ENCODE measurements at regions not wholly inside any gene's neighbourhood (a gene's known extent, or its start where the extent isn't known, plus 50 kb on each side); places are given as distances from the start of the nearest gene placed in this dataset.

- TF ChIP-seq TAF1 (IDR thresholded peaks at IDR 0.05; ENCODE audit: low read depth, low read length), result no peak
- no peak for TF ChIP-seq CTCF (IDR thresholded peaks at IDR 0.05; ENCODE audit: control extremely low read depth in 1 of 3, insufficient read depth in 1 of 3, low read depth in 1 of 3, low read length in 3 of 3)
- no peak for TF ChIP-seq FOSL1 (IDR thresholded peaks at IDR 0.05; ENCODE audit: insufficient read depth, low read depth, low read length)
- no peak for TF ChIP-seq GTF2F1 (IDR thresholded peaks at IDR 0.05; ENCODE audit: borderline replicate concordance, low read depth, low read length)
- no peak for TF ChIP-seq ZNF274 (IDR thresholded peaks at IDR 0.05; ENCODE audit: borderline replicate concordance, extremely low read depth, low read length)
These were observed 318.3 kb downstream of the CAAP1 start for GRCh38 chr9:26574256-26574655.
